ENCODE measurements at regions not wholly inside any gene's neighbourhood (a gene's known extent, or its start where the extent isn't known, plus 50 kb on each side); places are given as distances from the start of the nearest gene placed in this dataset.

DNA sequence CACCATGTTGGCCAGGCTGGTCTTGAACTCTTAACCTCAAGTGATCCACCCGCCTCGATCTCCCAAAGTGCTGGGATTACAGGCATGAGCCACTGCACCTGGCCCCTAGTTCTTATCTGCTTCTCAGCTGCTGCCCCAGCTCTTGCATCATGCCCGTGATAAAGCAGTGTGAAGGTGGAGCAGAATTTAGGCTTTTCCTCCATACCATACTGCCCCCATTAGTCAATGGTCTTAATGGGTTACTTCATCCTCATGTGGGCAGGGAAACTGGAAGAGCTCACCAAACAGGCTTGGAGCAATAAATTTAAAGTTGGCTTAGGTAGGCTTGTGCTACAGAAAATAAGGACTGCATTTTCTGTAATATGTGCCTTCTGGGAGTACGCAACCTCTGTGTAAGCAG, 636.9 kb upstream of the BOD1L1 start:
- H3K36me3 Mint-ChIP-seq: no peaks in the 10 kb centered on the region
- no peaks in the 10 kb centered on the region for H3K27me3 ChIP-seq (ENCODE audit: insufficient read depth, low read length, poor library complexity, severe bottlenecking)
- ChIA-PET POLR2A (no interaction called here), CTCF (no interaction called here)
- no peak for DNase-seq
- no peaks in the 10 kb centered on the region for H3K4me1 Mint-ChIP-seq
- no peaks in the 10 kb centered on the region for H3K4me1 ChIP-seq (ENCODE audit: insufficient read depth, low read length)
- H3K4me3 Mint-ChIP-seq: no peak overlapping the region
- no peak overlapping the region for H3K27ac Mint-ChIP-seq
- peaks cover 0 to 1% of the 10 kb centered on the region in 2 donors for H3K27me3 Mint-ChIP-seq
- H3K4me3 ChIP-seq (ENCODE audit: low read length): no peak overlapping the region
- H3K9me3 Mint-ChIP-seq: peaks cover 0 to 5% (median 3%) of the 10 kb centered on the region in 5 donors
- no peaks in the 10 kb centered on the region for H3K36me3 ChIP-seq (ENCODE audit: insufficient read depth, low read length)
- no peaks in the 10 kb centered on the region for H3K9me3 ChIP-seq (ENCODE audit: low read length)
- H3K27ac ChIP-seq (ENCODE audit: low read depth, low read length): no peak overlapping the region

DNA sequence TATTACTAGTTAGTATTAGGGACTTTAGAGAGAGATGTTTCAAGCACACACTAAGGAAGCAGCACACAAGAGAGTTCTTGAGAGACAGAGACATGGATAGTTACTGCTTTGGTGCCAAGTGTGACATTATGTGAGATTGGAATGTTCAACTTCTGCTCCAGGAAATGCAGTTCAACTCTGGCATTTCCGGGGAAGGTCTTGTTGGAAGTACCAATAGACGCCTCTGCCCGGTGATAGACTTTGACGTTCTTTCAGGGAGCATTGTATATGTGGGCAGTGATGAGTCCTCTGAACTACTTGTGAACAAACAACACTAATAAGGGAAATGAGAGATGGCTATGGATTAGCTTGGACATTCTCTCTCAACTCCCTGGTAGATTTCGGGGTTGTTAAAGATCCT, 638.1 kb upstream of the BOD1L1 start:
- Mint-ChIP-seq H3K9me3 (peaks cover 0 to 5% (median 3%) of the 10 kb centered on the region in 5 donors), H3K4me1 (no peaks in the 10 kb centered on the region), H3K27me3 (peaks cover 0 to under 1% of the 10 kb centered on the region in 2 donors), H3K36me3 (no peaks in the 10 kb centered on the region), H3K4me3 (no peak overlapping the region), H3K27ac (no peak overlapping the region)
- Histone ChIP-seq H3K9me3 (ENCODE audit: low read length) (no peaks in the 10 kb centered on the region), H3K4me1 (ENCODE audit: insufficient read depth, low read length) (no peaks in the 10 kb centered on the region), H3K27ac (ENCODE audit: low read depth, low read length) (no peak overlapping the region), H3K4me3 (ENCODE audit: low read length) (no peak overlapping the region), H3K36me3 (ENCODE audit: insufficient read depth, low read length) (no peaks in the 10 kb centered on the region), H3K27me3 (ENCODE audit: insufficient read depth, low read length, poor library complexity, severe bottlenecking) (no peaks in the 10 kb centered on the region)
- no peak for DNase-seq
- POLR2A ChIA-PET: no interaction called here
- CTCF ChIA-PET: no interaction called here

DNA sequence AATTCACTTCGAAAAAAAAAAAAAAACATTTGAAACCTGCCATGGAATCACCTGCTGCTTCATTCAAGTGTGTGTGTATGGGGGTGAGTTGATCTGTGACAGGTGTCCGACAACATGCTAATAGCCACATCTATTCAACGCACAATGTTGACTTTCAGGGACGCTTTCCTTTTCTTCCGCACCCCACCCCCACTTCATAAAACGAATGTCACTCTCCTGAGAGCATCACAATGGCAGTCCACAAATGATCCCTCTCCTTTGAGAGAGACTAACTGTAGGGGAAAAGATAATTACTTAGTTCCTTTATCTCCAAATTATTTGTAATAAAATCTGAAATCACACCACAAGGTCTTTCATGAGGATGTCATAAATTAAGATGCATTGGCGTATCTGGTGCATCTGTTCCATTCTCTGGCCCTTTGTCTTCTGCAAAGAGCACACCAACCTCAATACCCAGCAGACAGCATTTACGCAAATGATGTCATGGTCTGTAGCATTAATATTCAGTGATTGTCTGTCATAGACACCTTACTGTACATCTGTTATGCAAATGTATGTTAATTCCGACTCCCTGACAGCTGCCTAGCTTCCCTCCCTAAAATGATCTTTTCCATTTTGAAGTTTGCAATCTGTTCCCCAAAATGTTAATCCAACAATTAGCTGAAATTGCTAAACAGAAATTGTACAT, 640.0 kb upstream of the BOD1L1 start:
- no peak overlapping the region for H3K27ac Mint-ChIP-seq
- H3K9me3 Mint-ChIP-seq: peaks cover 0 to 4% (median 3%) of the 10 kb centered on the region in 5 donors
- H3K4me3 Mint-ChIP-seq: no peak overlapping the region
- H3K4me3 ChIP-seq (ENCODE audit: low read length): no peak overlapping the region
- H3K36me3 Mint-ChIP-seq: no peaks in the 10 kb centered on the region
- H3K27me3 ChIP-seq (ENCODE audit: insufficient read depth, low read length, poor library complexity, severe bottlenecking): no peaks in the 10 kb centered on the region
- H3K4me1 Mint-ChIP-seq: no peaks in the 10 kb centered on the region
- CTCF ChIA-PET: no interaction called here
- no peak overlapping the region for H3K27ac ChIP-seq (ENCODE audit: low read depth, low read length)
- H3K27me3 Mint-ChIP-seq: no peaks in the 10 kb centered on the region
- DNase-seq: no peak
- no peaks in the 10 kb centered on the region for H3K4me1 ChIP-seq (ENCODE audit: insufficient read depth, low read length)
- POLR2A ChIA-PET: no interaction called here
- no peaks in the 10 kb centered on the region for H3K9me3 ChIP-seq (ENCODE audit: low read length)
- H3K36me3 ChIP-seq (ENCODE audit: insufficient read depth, low read length): no peaks in the 10 kb centered on the region

DNA sequence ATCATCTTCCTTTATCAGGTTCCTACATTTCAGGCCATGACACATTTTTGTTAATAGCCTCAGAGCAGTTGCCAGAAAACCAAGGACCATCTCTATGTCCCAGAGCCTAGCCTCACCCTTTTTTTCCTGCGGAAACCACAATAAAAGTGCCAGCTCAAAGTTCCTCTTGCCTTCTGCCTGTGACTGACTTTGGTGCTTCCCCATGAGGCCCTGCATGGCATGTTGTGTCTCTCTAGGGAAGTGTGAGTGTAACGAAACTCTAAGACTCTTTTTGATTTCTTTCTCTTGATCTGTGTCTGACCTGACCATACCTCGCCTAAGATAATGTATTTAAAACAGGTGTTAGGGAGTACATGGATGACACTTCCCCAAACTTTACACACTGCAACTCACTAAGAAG, 642.3 kb upstream of the BOD1L1 start:
- H3K4me3 Mint-ChIP-seq: no peak overlapping the region
- no peaks in the 10 kb centered on the region for H3K4me1 Mint-ChIP-seq
- CTCF ChIA-PET: no interaction called here
- DNase-seq: no peak
- H3K9me3 Mint-ChIP-seq: peaks cover 0 to 4% (median 0%) of the 10 kb centered on the region in 5 donors
- no peaks in the 10 kb centered on the region for H3K27me3 ChIP-seq (ENCODE audit: insufficient read depth, low read length, poor library complexity, severe bottlenecking)
- no peaks in the 10 kb centered on the region for H3K36me3 Mint-ChIP-seq
- H3K27ac ChIP-seq (ENCODE audit: low read depth, low read length): no peak overlapping the region
- no peak overlapping the region for H3K4me3 ChIP-seq (ENCODE audit: low read length)
- H3K4me1 ChIP-seq (ENCODE audit: insufficient read depth, low read length): no peaks in the 10 kb centered on the region
- no peaks in the 10 kb centered on the region for H3K36me3 ChIP-seq (ENCODE audit: insufficient read depth, low read length)
- no peaks in the 10 kb centered on the region for H3K9me3 ChIP-seq (ENCODE audit: low read length)
- no peaks in the 10 kb centered on the region for H3K27me3 Mint-ChIP-seq
- POLR2A ChIA-PET: no interaction called here
- no peak overlapping the region for H3K27ac Mint-ChIP-seq

DNA sequence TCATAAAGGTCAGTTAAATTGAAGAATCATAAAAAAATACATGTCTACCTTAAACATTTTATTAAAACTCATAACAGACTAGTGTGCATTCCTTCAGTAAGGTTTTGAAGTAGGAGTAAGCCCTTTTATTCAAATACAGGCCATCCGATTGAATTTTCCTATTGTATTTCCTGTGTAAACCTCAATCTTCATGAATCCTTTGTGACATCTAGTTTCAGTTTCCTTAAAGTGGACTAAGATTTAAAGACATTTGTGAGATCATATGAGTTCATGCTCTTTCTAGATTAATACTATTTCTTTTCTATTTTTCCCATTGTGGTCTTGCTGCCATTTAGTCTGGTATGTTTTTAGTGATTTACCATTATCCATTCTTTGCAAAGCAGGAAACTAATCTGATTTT, 644.7 kb upstream of the BOD1L1 start:
- H3K27me3 ChIP-seq (ENCODE audit: insufficient read depth, low read length, poor library complexity, severe bottlenecking): no peaks in the 10 kb centered on the region
- H3K9me3 Mint-ChIP-seq: peaks cover 0 to 8% (median 2%) of the 10 kb centered on the region in 5 donors
- no peaks in the 10 kb centered on the region for H3K36me3 Mint-ChIP-seq
- ChIA-PET CTCF (no interaction called here), POLR2A (no interaction called here)
- no peak overlapping the region for H3K4me3 ChIP-seq (ENCODE audit: low read length)
- no peaks in the 10 kb centered on the region for H3K9me3 ChIP-seq (ENCODE audit: low read length)
- no peak overlapping the region for H3K27ac ChIP-seq (ENCODE audit: low read depth, low read length)
- no peak overlapping the region for H3K27ac Mint-ChIP-seq
- H3K4me3 Mint-ChIP-seq: no peak overlapping the region
- no peaks in the 10 kb centered on the region for H3K4me1 Mint-ChIP-seq
- no peak for DNase-seq
- H3K27me3 Mint-ChIP-seq: no peaks in the 10 kb centered on the region
- no peaks in the 10 kb centered on the region for H3K36me3 ChIP-seq (ENCODE audit: insufficient read depth, low read length)
- no peaks in the 10 kb centered on the region for H3K4me1 ChIP-seq (ENCODE audit: insufficient read depth, low read length)

DNA sequence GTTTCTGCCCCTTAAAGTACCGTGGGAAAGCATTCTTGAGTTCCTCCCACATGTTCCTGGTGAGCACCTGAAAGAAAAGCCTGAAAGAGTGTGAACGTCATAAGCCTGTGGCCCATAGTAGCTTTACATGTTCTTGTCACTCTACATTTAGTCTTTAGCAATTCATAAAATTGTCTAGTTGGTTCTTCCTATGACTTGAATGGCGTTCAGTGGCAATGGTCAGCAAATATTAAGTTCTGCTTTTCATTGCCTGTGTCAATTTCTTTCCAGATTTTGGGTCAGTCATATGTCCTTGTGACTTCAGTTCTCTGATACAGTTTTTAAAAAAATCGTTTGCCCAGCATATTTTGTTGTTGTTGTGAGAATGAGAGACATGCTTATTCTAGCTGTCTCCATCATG, 650.0 kb upstream of the BOD1L1 start:
- ChIA-PET CTCF (no interaction called here), POLR2A (no interaction called here)
- no peaks in the 10 kb centered on the region for H3K4me1 Mint-ChIP-seq
- H3K27me3 Mint-ChIP-seq: no peaks in the 10 kb centered on the region
- Histone ChIP-seq H3K27me3 (ENCODE audit: insufficient read depth, low read length, poor library complexity, severe bottlenecking) (no peaks in the 10 kb centered on the region), H3K4me1 (ENCODE audit: insufficient read depth, low read length) (no peaks in the 10 kb centered on the region), H3K4me3 (ENCODE audit: low read length) (no peak overlapping the region), H3K9me3 (ENCODE audit: low read length) (no peaks in the 10 kb centered on the region), H3K27ac (ENCODE audit: low read depth, low read length) (no peak overlapping the region), H3K36me3 (ENCODE audit: insufficient read depth, low read length) (no peaks in the 10 kb centered on the region)
- H3K36me3 Mint-ChIP-seq: no peaks in the 10 kb centered on the region
- no peak overlapping the region for H3K4me3 Mint-ChIP-seq
- H3K27ac Mint-ChIP-seq: no peak overlapping the region
- no peak for DNase-seq
- H3K9me3 Mint-ChIP-seq: peaks cover 0 to 4% (median 1%) of the 10 kb centered on the region in 5 donors

DNA sequence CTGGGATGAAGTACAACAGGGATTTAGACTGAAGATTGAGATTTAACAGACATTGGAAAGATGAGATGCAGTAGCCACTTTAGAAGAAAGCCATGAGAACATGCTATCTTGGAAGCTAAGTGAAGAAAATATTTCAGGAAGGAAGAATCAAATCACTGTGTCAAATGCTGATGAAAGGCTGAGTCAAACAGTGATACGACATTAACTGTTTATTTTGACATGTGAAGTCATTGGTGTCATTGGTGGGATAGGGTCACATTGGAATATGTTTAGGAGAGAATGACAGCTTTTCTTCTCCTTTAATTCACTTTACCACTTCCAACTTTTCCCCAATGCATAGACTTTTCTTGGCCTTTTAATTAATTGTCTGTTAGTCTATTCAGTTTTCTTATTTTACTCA, 653.0 kb upstream of the BOD1L1 start:
- POLR2A ChIA-PET: no interaction called here
- DNase-seq: no peak
- H3K9me3 Mint-ChIP-seq: peaks cover 0 to 4% (median 0%) of the 10 kb centered on the region in 5 donors

DNA sequence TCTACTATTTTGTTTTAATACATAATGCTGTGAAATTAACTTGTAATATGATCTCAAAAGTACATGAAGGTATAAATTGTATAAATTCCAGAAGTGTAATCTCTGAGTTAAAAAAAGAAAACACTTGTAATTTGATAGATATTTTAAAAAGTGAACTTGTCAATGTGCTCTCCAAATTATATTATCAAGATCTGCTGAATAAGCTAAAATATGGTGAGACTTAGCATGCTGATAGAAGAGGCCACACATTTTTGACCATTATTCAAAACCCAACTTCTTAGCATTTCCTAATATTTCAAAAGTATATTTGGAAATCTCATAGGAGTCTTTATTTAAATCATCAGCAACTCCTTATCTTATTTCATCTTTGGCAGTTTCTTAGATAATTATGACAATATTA, 657.1 kb upstream of the BOD1L1 start:
- Mint-ChIP-seq H3K9me3 (peaks cover 2 to 16% (median 6%) of the 10 kb centered on the region in 5 donors), H3K36me3 (no peaks in the 10 kb centered on the region), H3K4me1 (no peaks in the 10 kb centered on the region), H3K27me3 (peaks cover 0 to 1% of the 10 kb centered on the region in 2 donors), H3K27ac (no peak overlapping the region), H3K4me3 (no peak overlapping the region)
- DNase-seq: no peak
- H3K27ac ChIP-seq (ENCODE audit: low read depth, low read length): no peak overlapping the region
- no peaks in the 10 kb centered on the region for H3K36me3 ChIP-seq (ENCODE audit: insufficient read depth, low read length)
- no peak overlapping the region for H3K4me3 ChIP-seq (ENCODE audit: low read length)
- H3K27me3 ChIP-seq (ENCODE audit: insufficient read depth, low read length, poor library complexity, severe bottlenecking): no peaks in the 10 kb centered on the region
- ChIA-PET POLR2A (no interaction called here), CTCF (no interaction called here)
- no peaks in the 10 kb centered on the region for H3K4me1 ChIP-seq (ENCODE audit: insufficient read depth, low read length)
- H3K9me3 ChIP-seq (ENCODE audit: low read length): no peaks in the 10 kb centered on the region

More for the DNA sequence above, 653.0 kb upstream of the BOD1L1 start:
- Mint-ChIP-seq H3K27ac (no peak overlapping the region), H3K36me3 (no peaks in the 10 kb centered on the region), H3K4me3 (no peak overlapping the region), H3K4me1 (no peaks in the 10 kb centered on the region), H3K27me3 (peaks cover 0 to 1% of the 10 kb centered on the region in 2 donors)
- CTCF ChIA-PET: no interaction called here
- Histone ChIP-seq H3K4me3 (ENCODE audit: low read length) (no peak overlapping the region), H3K27me3 (ENCODE audit: insufficient read depth, low read length, poor library complexity, severe bottlenecking) (no peaks in the 10 kb centered on the region), H3K36me3 (ENCODE audit: insufficient read depth, low read length) (no peaks in the 10 kb centered on the region), H3K9me3 (ENCODE audit: low read length) (no peaks in the 10 kb centered on the region), H3K4me1 (ENCODE audit: insufficient read depth, low read length) (no peaks in the 10 kb centered on the region), H3K27ac (ENCODE audit: low read depth, low read length) (no peak overlapping the region)

DNA sequence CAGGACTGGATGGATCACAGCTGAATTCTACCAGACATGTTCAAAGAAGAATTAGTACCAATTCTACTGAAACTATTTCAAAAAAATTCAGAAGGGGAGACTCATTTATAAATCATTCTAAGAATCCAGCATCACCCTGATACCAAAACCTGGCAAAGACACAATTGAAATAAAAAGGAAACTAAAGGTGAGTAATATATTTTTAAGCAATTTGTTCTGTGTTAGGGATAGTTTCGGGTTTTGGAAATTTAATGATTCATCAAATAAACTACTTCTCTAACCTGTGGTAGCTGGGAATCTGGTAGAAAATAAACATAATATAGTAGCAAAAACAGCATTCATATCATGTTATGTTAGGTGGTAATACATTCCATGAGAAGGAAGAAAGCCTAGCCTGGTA, 662.2 kb upstream of the BOD1L1 start:
- Histone ChIP-seq H3K9me3 (ENCODE audit: low read length) (no peaks in the 10 kb centered on the region), H3K4me3 (ENCODE audit: low read length) (no peak overlapping the region), H3K27ac (ENCODE audit: low read depth, low read length) (no peak overlapping the region), H3K36me3 (ENCODE audit: insufficient read depth, low read length) (no peaks in the 10 kb centered on the region), H3K4me1 (ENCODE audit: insufficient read depth, low read length) (no peaks in the 10 kb centered on the region), H3K27me3 (ENCODE audit: insufficient read depth, low read length, poor library complexity, severe bottlenecking) (no peaks in the 10 kb centered on the region)
- Mint-ChIP-seq H3K4me1 (no peaks in the 10 kb centered on the region), H3K4me3 (no peak overlapping the region), H3K36me3 (no peaks in the 10 kb centered on the region), H3K27ac (no peak overlapping the region), H3K27me3 (no peaks in the 10 kb centered on the region), H3K9me3 (peaks cover 2 to 16% (median 8%) of the 10 kb centered on the region in 5 donors)
- DNase-seq: no peak
- POLR2A ChIA-PET: no interaction called here
- CTCF ChIA-PET: no interaction called here

Measured in CD8-positive, alpha-beta memory T cell (primary cell).